ENCODE measurements at regions not wholly inside any gene's neighbourhood (a gene's known extent, or its start where the extent isn't known, plus 50 kb on each side); places are given as distances from the start of the nearest gene placed in this dataset.

DNA sequence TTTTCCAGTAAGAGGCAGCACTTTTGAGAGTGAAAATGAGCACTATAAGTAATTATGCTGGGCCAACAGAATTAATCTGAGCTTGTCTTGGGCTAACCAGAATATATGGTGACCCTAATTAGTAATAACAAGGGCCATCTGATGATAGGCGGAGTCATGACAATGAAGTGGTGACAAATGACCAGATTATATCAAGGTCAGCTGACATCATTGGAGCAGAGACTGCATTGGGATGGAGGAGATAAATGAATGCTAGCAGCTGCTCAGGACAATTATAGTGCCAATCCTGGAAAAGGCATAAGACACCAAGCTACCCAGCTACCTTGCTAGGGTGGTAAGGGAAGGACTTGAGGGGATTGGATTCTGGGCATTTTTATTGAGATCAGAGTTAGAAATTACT is 1548.7 kb downstream of the RPA4 start:
- Histone ChIP-seq H3K27ac (ENCODE audit: low read depth in 1 of 2, low read length in 1 of 2) (no peak overlapping the region), H3K9me3 (ENCODE audit: control insufficient read depth in 2 of 2, insufficient read depth in 1 of 2, low read length in 1 of 2) (no peaks in the 10 kb centered on the region), H3K4me1 (ENCODE audit: control insufficient read depth in 2 of 2, insufficient read depth in 2 of 2, low read length in 2 of 2) (no peaks in the 10 kb centered on the region), H3K27me3 (ENCODE audit: control insufficient read depth in 2 of 2, insufficient read depth in 1 of 2, low read length in 1 of 2) (no peaks in the 10 kb centered on the region), H3K4me3 (ENCODE audit: low read length in 2 of 2) (no peak overlapping the region), H3K36me3 (ENCODE audit: control insufficient read depth in 2 of 2, insufficient read depth in 2 of 2, low read length in 1 of 2) (no peaks in the 10 kb centered on the region)
- 98% methylated on average over 1 of the region's 1 CpG for WGBS
- DNase-seq (ENCODE audit: low read depth in 6 of 9, low spot score in 9 of 9), result no peak

DNA sequence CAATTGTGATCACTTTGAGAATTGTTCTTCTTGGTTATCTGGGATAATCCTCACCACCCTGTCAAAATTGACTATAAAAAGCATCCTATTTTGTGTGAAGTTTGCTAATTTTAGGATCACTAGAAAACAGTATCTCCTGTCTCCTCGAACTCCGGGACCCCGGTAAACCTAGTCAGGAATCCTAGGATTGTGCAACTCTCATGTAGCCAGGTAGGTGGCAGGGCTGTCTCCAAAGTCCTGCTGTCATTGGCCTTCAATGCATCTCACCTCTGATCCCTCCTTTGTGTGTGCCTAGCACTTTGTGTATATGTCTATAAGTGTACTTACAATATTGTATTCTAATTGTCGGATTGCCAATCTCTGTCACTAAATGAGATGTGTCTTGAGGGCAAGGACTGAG is 1564.8 kb downstream of the RPA4 start:
- Histone ChIP-seq H3K4me3 (ENCODE audit: low read length in 2 of 2) (no peak overlapping the region), H3K4me1 (ENCODE audit: control insufficient read depth in 2 of 2, insufficient read depth in 2 of 2, low read length in 2 of 2) (no peaks in the 10 kb centered on the region), H3K27me3 (ENCODE audit: control insufficient read depth in 2 of 2, insufficient read depth in 1 of 2, low read length in 1 of 2) (no peaks in the 10 kb centered on the region), H3K27ac (ENCODE audit: low read depth in 1 of 2, low read length in 1 of 2) (no peak overlapping the region), H3K36me3 (ENCODE audit: control insufficient read depth in 2 of 2, insufficient read depth in 2 of 2, low read length in 1 of 2) (no peaks in the 10 kb centered on the region), H3K9me3 (ENCODE audit: control insufficient read depth in 2 of 2, insufficient read depth in 1 of 2, low read length in 1 of 2) (no peaks in the 10 kb centered on the region)
- 95% methylated on average over 4 of the region's 4 CpGs for WGBS
- DNase-seq (ENCODE audit: low read depth in 6 of 9, low spot score in 9 of 9), result no peak

DNA sequence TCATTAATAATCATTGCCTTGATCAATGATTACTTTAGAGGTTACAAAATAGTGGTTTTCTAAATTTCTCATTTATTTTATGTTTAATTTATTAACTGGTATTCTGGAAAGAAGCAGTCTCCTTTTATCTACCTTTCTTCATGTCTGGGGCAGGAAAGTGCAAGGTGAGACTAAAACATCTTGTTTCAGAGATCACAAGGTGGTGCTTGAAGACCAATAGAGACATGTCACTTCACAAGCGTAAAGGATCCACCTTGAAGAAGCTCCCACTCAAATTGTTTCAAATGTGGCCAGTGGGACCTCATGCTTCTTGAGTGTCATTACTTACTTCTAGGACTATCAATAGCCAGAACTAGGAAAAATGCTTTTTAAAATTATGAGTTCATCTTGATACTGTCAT is 1568.7 kb downstream of the RPA4 start:
- no peaks in the 10 kb centered on the region for H3K36me3 ChIP-seq (ENCODE audit: control insufficient read depth in 2 of 2, insufficient read depth in 2 of 2, low read length in 1 of 2)
- WGBS, result 95% methylated on average over 1 of the region's 1 CpG
- no peak for DNase-seq (ENCODE audit: low read depth in 6 of 9, low spot score in 9 of 9)
- no peaks in the 10 kb centered on the region for H3K27me3 ChIP-seq (ENCODE audit: control insufficient read depth in 2 of 2, insufficient read depth in 1 of 2, low read length in 1 of 2)
- no peaks in the 10 kb centered on the region for H3K9me3 ChIP-seq (ENCODE audit: control insufficient read depth in 2 of 2, insufficient read depth in 1 of 2, low read length in 1 of 2)
- H3K4me3 ChIP-seq (ENCODE audit: low read length in 2 of 2), result no peak overlapping the region
- H3K27ac ChIP-seq (ENCODE audit: low read depth in 1 of 2, low read length in 1 of 2), result no peak overlapping the region
- H3K4me1 ChIP-seq (ENCODE audit: control insufficient read depth in 2 of 2, insufficient read depth in 2 of 2, low read length in 2 of 2), result no peaks in the 10 kb centered on the region

DNA sequence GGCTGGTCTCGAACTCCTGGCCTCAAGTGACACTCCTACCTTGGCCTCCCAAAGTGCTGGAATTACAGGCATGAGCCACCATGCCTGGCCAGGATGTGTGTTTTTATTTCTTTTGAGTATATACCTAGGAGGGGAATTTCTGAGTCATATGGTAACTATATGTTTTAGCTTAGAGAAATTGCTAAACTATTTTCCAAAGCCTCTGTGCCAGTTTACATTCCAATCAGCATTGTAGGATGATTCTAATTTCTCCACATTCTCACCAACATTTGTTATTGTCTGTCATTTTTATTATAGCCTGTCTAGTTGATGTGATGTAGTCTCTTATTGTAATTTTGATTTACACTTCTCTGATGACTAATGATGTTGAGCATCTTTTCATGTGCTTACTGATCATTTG is 1576.0 kb downstream of the RPA4 start:
- WGBS, result 82% methylated on average over 1 of the region's 1 CpG
- no peaks in the 10 kb centered on the region for H3K27me3 ChIP-seq (ENCODE audit: control insufficient read depth in 2 of 2, insufficient read depth in 1 of 2, low read length in 1 of 2)
- H3K36me3 ChIP-seq (ENCODE audit: control insufficient read depth in 2 of 2, insufficient read depth in 2 of 2, low read length in 1 of 2), result no peaks in the 10 kb centered on the region
- H3K4me1 ChIP-seq (ENCODE audit: control insufficient read depth in 2 of 2, insufficient read depth in 2 of 2, low read length in 2 of 2), result no peaks in the 10 kb centered on the region
- H3K4me3 ChIP-seq (ENCODE audit: low read length in 2 of 2), result no peak overlapping the region
- H3K27ac ChIP-seq (ENCODE audit: low read depth in 1 of 2, low read length in 1 of 2), result no peak overlapping the region
- DNase-seq (ENCODE audit: low read depth in 6 of 9, low spot score in 9 of 9), result no peak
- no peaks in the 10 kb centered on the region for H3K9me3 ChIP-seq (ENCODE audit: control insufficient read depth in 2 of 2, insufficient read depth in 1 of 2, low read length in 1 of 2)

DNA sequence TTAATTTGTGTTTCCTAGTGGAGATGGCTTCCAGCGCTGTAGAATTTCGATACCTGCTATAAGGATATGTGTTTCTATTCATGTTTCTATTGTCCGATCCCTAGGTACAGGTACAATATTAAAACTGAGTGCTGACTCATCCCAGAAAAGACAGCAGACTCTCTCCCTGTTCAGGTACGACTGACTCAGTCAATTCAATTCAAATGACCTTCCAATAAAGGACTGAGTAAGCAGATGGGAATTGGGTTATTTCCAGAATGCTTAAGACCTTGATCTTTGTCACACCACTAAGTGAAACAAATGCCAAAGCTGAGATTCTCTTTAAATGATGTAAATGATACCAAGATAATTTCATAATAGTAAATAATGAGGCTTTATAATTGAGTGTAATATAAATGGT is 1596.9 kb downstream of the RPA4 start:
- no peak overlapping the region for H3K4me3 ChIP-seq (ENCODE audit: low read length in 2 of 2)
- H3K27me3 ChIP-seq (ENCODE audit: control insufficient read depth in 2 of 2, insufficient read depth in 1 of 2, low read length in 1 of 2), result no peaks in the 10 kb centered on the region
- WGBS, result 93% methylated on average over 4 of the region's 4 CpGs
- H3K4me1 ChIP-seq (ENCODE audit: control insufficient read depth in 2 of 2, insufficient read depth in 2 of 2, low read length in 2 of 2), result no peaks in the 10 kb centered on the region
- no peaks in the 10 kb centered on the region for H3K36me3 ChIP-seq (ENCODE audit: control insufficient read depth in 2 of 2, insufficient read depth in 2 of 2, low read length in 1 of 2)
- no peak for DNase-seq (ENCODE audit: low read depth in 6 of 9, low spot score in 9 of 9)
- no peaks in the 10 kb centered on the region for H3K9me3 ChIP-seq (ENCODE audit: control insufficient read depth in 2 of 2, insufficient read depth in 1 of 2, low read length in 1 of 2)
- no peak overlapping the region for H3K27ac ChIP-seq (ENCODE audit: low read depth in 1 of 2, low read length in 1 of 2)

DNA sequence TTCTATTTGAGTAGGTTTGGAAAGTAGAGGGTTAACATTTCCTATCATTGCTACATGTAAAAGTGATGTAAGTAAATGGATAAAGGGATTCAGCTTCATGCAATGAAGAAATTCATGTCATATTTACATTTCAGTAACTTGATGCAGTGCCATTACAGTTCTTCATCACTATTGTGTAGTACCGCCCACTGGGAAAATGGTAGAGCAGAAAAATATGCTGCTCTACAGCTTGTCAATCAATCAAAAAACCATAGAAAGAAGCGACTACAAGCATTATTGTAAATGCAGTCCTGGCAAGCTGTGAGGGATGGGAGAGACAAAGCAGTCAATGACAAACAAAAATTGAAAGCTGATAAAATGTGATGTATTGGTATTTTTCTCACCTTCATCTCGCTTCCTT is 1597.9 kb downstream of the RPA4 start:
- Histone ChIP-seq H3K4me1 (ENCODE audit: control insufficient read depth in 2 of 2, insufficient read depth in 2 of 2, low read length in 2 of 2) (no peaks in the 10 kb centered on the region), H3K27ac (ENCODE audit: low read depth in 1 of 2, low read length in 1 of 2) (no peak overlapping the region), H3K9me3 (ENCODE audit: control insufficient read depth in 2 of 2, insufficient read depth in 1 of 2, low read length in 1 of 2) (no peaks in the 10 kb centered on the region), H3K27me3 (ENCODE audit: control insufficient read depth in 2 of 2, insufficient read depth in 1 of 2, low read length in 1 of 2) (no peaks in the 10 kb centered on the region), H3K36me3 (ENCODE audit: control insufficient read depth in 2 of 2, insufficient read depth in 2 of 2, low read length in 1 of 2) (no peaks in the 10 kb centered on the region), H3K4me3 (ENCODE audit: low read length in 2 of 2) (no peak overlapping the region)
- 92% methylated on average over 3 of the region's 3 CpGs for WGBS
- no peak for DNase-seq (ENCODE audit: low read depth in 6 of 9, low spot score in 9 of 9)

DNA sequence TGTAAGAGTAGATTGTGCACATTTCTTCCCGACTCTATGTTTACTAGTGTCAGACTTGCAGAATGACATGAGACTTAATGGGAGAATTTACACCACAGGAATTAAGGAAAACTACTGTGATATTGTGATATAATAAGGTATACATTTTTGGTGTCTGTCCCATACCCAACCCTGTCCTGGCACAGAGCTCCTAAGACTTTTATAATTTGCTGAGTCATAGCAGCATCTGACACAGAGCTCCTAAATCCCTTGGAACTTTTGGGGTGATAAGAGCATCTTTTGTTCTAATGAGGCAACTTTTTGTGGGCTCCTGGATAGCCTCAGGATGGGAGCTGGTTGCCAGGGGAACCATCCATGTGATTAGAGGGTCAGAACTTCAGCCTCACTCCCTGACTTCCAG is 1607.0 kb downstream of the RPA4 start:
- Histone ChIP-seq H3K4me1 (ENCODE audit: control insufficient read depth in 2 of 2, insufficient read depth in 2 of 2, low read length in 2 of 2) (no peaks in the 10 kb centered on the region), H3K4me3 (ENCODE audit: low read length in 2 of 2) (no peak overlapping the region), H3K9me3 (ENCODE audit: control insufficient read depth in 2 of 2, insufficient read depth in 1 of 2, low read length in 1 of 2) (no peaks in the 10 kb centered on the region), H3K36me3 (ENCODE audit: control insufficient read depth in 2 of 2, insufficient read depth in 2 of 2, low read length in 1 of 2) (no peaks in the 10 kb centered on the region), H3K27me3 (ENCODE audit: control insufficient read depth in 2 of 2, insufficient read depth in 1 of 2, low read length in 1 of 2) (no peaks in the 10 kb centered on the region), H3K27ac (ENCODE audit: low read depth in 1 of 2, low read length in 1 of 2) (no peak overlapping the region)
- 94% methylated on average over 1 of the region's 1 CpG for WGBS
- no peak for DNase-seq (ENCODE audit: low read depth in 6 of 9, low spot score in 9 of 9)

DNA sequence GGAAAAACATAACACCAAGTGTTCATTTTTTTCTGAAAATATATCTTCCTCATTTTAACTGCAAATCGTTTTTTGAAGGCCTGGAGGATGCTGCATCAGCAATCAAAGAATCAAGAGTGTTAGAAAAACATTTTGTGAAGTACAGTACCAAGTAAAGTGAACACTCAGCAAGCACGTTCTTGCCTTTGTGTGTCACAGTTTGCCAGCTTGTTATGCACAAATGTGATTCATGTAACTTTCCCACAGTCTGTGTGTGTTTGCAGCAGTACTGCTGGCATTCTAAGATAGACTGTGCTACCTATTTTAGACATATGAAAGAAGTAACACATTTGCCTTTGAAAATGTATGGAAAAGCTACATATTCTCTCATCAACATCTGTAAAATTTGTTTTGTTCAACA is 1617.7 kb downstream of the RPA4 start:
- Histone ChIP-seq H3K27me3 (ENCODE audit: control insufficient read depth in 2 of 2, insufficient read depth in 1 of 2, low read length in 1 of 2) (no peaks in the 10 kb centered on the region), H3K4me1 (ENCODE audit: control insufficient read depth in 2 of 2, insufficient read depth in 2 of 2, low read length in 2 of 2) (no peaks in the 10 kb centered on the region), H3K4me3 (ENCODE audit: low read length in 2 of 2) (no peak overlapping the region), H3K27ac (ENCODE audit: low read depth in 1 of 2, low read length in 1 of 2) (no peak overlapping the region), H3K36me3 (ENCODE audit: control insufficient read depth in 2 of 2, insufficient read depth in 2 of 2, low read length in 1 of 2) (no peaks in the 10 kb centered on the region), H3K9me3 (ENCODE audit: control insufficient read depth in 2 of 2, insufficient read depth in 1 of 2, low read length in 1 of 2) (no peaks in the 10 kb centered on the region)
- no peak for DNase-seq (ENCODE audit: low read depth in 6 of 9, low spot score in 9 of 9)
- WGBS, result 43% methylated on average over 2 of the region's 2 CpGs

DNA sequence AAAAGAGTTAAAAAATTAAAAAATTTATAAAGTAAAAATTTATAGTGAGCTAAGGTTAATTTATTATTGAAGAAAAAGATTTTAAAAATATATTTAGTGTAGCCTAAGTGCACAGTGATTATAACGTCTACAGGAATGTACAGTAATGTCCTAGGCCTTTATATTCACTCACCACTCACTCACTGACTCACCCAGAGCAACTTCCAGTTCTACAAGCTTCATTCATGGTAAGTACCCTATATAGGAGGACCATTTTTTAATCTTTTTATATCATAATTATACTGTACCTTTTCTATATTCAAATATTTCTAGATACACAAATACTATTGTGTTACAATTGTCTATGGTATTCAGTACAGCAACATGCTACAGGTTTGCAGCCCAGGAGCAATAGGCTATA is 1623.2 kb downstream of the RPA4 start:
- Histone ChIP-seq H3K27me3 (ENCODE audit: control insufficient read depth in 2 of 2, insufficient read depth in 1 of 2, low read length in 1 of 2) (no peaks in the 10 kb centered on the region), H3K27ac (ENCODE audit: low read depth in 1 of 2, low read length in 1 of 2) (no peak overlapping the region), H3K9me3 (ENCODE audit: control insufficient read depth in 2 of 2, insufficient read depth in 1 of 2, low read length in 1 of 2) (no peaks in the 10 kb centered on the region), H3K4me3 (ENCODE audit: low read length in 2 of 2) (no peak overlapping the region), H3K4me1 (ENCODE audit: control insufficient read depth in 2 of 2, insufficient read depth in 2 of 2, low read length in 2 of 2) (no peaks in the 10 kb centered on the region), H3K36me3 (ENCODE audit: control insufficient read depth in 2 of 2, insufficient read depth in 2 of 2, low read length in 1 of 2) (no peaks in the 10 kb centered on the region)
- DNase-seq (ENCODE audit: low read depth in 6 of 9, low spot score in 9 of 9), result no peak
- WGBS, result 81% methylated on average over 1 of the region's 1 CpG

DNA sequence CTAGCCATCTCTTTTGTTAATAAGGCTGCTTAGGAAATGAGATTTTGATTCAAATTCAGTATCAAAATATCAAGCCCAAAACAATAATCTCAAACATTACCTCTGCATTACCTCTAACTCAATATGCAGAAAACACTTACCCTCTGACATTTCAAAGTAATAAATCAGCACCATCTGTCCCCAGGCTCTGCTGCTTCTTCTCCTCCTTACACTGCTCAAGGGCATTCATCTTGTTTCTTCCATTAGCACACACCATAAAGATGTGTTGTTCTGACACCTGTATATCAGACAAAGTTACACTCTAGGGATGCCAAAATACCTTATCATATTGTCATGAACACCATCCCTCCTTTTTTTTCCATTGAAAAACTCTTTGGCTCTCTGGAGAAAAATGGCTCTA is 1630.3 kb downstream of the RPA4 start:
- Histone ChIP-seq H3K36me3 (ENCODE audit: control insufficient read depth in 2 of 2, insufficient read depth in 2 of 2, low read length in 1 of 2) (no peaks in the 10 kb centered on the region), H3K27ac (ENCODE audit: low read depth in 1 of 2, low read length in 1 of 2) (no peak overlapping the region), H3K4me1 (ENCODE audit: control insufficient read depth in 2 of 2, insufficient read depth in 2 of 2, low read length in 2 of 2) (no peaks in the 10 kb centered on the region), H3K9me3 (ENCODE audit: control insufficient read depth in 2 of 2, insufficient read depth in 1 of 2, low read length in 1 of 2) (no peaks in the 10 kb centered on the region), H3K4me3 (ENCODE audit: low read length in 2 of 2) (no peak overlapping the region), H3K27me3 (ENCODE audit: control insufficient read depth in 2 of 2, insufficient read depth in 1 of 2, low read length in 1 of 2) (no peaks in the 10 kb centered on the region)
- no peak for DNase-seq (ENCODE audit: low read depth in 6 of 9, low spot score in 9 of 9)
